ENCODE measurements at regions not wholly inside any gene's neighbourhood (a gene's known extent, or its start where the extent isn't known, plus 50 kb on each side); places are given as distances from the start of the nearest gene placed in this dataset.

DNA sequence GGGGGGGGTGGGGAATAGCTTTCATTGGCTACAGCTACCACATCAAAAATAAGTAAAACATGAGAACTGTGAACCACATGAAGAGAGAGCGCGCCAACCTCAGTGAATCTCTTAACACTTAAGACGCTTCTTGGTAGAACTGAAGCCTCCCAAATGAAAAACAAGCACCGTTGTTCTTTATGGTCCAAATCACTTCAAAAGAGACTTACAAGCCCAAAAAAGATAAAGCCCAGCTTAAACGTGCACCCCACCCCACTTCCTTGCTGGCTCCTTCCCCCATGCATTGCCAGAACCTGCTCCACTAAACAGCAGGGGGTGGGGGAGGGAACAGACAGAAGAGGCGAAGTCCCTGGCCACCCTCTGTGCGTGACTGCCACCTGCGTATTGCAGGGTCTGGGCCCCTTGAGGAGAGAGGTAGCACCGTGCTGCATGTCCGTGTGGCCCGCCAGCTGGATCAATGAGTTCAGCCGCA lies 479.1 kb downstream of the FOXO1 start:
- no peaks in the 10 kb centered on the region for H3K27me3 ChIP-seq (ENCODE audit: control insufficient read depth, insufficient read depth, low read length)
- TF ChIP-seq CTCF (IDR thresholded peaks at IDR 0.05; ENCODE audit: insufficient read depth, low read length, severe bottlenecking): no peak
- H3K36me3 ChIP-seq (ENCODE audit: control insufficient read depth, insufficient read depth, low read length): no peaks in the 10 kb centered on the region
- DNase-seq (ENCODE audit: low read depth) (no peak), FAIRE-seq (no peak)
- no peak overlapping the region for H3K4me3 ChIP-seq (ENCODE audit: low read depth, low read length)

DNA sequence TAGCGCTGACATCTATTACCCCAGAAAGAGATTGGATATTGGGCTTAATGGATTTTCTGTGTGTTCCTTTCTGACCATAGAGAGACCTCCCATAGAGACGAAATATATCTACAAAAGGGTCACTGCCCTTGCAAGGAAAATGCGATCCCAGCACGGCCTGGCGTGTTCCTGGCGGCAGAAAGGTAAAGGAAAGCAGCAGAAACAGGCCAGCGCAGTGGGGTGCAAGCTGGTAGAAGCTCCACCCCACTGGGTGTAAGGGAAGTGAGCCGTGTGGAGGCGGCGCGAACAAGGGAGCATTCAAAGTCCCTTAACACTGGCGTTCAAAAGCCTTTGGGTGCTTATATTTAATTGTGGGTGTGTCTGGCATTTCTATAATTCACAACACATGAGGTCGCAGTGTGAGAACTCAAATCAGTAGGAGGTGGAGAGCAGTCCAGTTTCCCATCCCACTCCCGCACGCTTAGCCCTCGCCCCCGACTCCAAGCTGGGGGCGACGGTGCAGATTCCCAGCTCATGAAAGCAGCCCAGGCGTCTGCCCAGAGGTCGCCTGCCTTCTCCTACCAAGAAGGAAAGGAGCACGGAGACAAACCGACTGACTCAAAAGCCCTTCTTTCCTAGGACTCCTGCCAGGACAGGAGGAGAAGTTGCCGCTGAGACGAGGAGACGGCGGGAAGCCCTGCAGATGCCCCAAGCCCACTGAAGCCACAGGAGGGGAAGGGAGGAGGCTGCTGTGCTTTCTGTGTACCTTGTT lies 478.4 kb downstream of the FOXO1 start:
- Histone ChIP-seq H3K27me3 (ENCODE audit: control insufficient read depth, insufficient read depth, low read length) (no peaks in the 10 kb centered on the region), H3K4me3 (ENCODE audit: low read depth, low read length) (no peak overlapping the region), H3K36me3 (ENCODE audit: control insufficient read depth, insufficient read depth, low read length) (no peaks in the 10 kb centered on the region)
- DNase-seq (ENCODE audit: low read depth) (no peak), FAIRE-seq (no peak)
- TF ChIP-seq CTCF (IDR thresholded peaks at IDR 0.05; ENCODE audit: insufficient read depth, low read length, severe bottlenecking): no peak

GRCh38 chr13:40189426-40189825 lies 477.0 kb downstream of the FOXO1 start:
- no peak for TF ChIP-seq CTCF (IDR thresholded peaks at IDR 0.05; ENCODE audit: insufficient read depth, low read length, severe bottlenecking)
- no peaks in the 10 kb centered on the region for H3K27me3 ChIP-seq (ENCODE audit: control insufficient read depth, insufficient read depth, low read length)
- FAIRE-seq: no peak

GRCh38 chr13:40189898-40190630 lies 476.4 kb downstream of the FOXO1 start:
- no peak for DNase-seq (ENCODE audit: low read depth)
- FAIRE-seq: no peak

More at GRCh38 chr13:40189426-40189825, 477.0 kb downstream of the FOXO1 start:
- no peak overlapping the region for H3K4me3 ChIP-seq (ENCODE audit: low read depth, low read length)
- H3K36me3 ChIP-seq (ENCODE audit: control insufficient read depth, insufficient read depth, low read length): no peaks in the 10 kb centered on the region
- no peak for DNase-seq (ENCODE audit: low read depth)

DNA sequence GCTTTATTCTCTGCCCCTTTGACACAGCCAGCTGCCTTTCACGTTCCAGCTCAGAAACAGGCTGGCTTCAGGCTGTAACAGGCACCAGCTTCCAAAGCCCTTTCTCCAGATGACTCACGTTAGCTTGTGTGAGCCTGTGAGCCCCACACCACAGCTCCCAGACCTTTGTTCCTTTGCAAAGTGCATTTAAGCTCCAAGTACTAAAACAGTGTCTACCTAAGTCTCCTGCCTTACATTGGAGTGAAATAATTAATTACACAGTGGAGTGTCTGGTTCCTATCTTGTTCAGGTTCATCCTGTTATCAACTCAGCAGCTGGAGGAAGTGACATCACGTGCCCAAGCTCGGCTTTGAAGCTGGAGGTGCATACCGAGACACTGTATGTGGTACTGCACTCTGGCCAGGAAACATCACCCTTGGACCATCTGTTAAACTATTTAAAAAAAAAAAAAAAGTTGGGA lies 475.8 kb downstream of the FOXO1 start:
- peak; percentile 93 for DNase-seq (ENCODE audit: low read depth)
- no peak for TF ChIP-seq CTCF (IDR thresholded peaks at IDR 0.05; ENCODE audit: insufficient read depth, low read length, severe bottlenecking)
- Histone ChIP-seq H3K4me3 (ENCODE audit: low read depth, low read length) (no peak overlapping the region), H3K36me3 (ENCODE audit: control insufficient read depth, insufficient read depth, low read length) (no peaks in the 10 kb centered on the region), H3K27me3 (ENCODE audit: control insufficient read depth, insufficient read depth, low read length) (no peaks in the 10 kb centered on the region)
- FAIRE-seq: peak; percentile 66

More at GRCh38 chr13:40189898-40190630, 476.4 kb downstream of the FOXO1 start:
- no peaks in the 10 kb centered on the region for H3K27me3 ChIP-seq (ENCODE audit: control insufficient read depth, insufficient read depth, low read length)
- no peaks in the 10 kb centered on the region for H3K36me3 ChIP-seq (ENCODE audit: control insufficient read depth, insufficient read depth, low read length)
- no peak overlapping the region for H3K4me3 ChIP-seq (ENCODE audit: low read depth, low read length)
- TF ChIP-seq CTCF (IDR thresholded peaks at IDR 0.05; ENCODE audit: insufficient read depth, low read length, severe bottlenecking): no peak

All from bronchial epithelial cell (primary cell).